ENCODE measurements at regions not wholly inside any gene's neighbourhood (a gene's known extent, or its start where the extent isn't known, plus 50 kb on each side); places are given as distances from the start of the nearest gene placed in this dataset.

DNA sequence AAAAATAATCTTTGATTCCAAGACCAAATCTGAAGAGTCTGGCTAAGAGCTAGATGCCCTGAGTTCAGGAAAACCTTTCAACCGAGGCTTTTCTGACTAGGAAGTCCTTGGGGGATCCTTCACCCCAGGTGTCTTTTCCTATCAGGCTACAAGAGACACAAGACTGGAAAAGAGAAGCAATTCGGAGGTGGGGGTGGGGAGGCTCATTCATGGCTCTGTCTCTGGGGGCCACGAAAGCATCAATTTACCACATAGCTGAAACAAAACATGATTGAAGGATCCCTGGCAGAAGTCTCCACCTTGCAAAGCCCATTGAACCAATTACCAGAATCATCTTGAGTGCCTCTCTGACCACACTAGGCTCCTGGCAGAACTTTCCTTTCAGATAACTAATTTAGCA is 239.8 kb upstream of the SALL1 start:
- TF ChIP-seq CTCF (IDR thresholded peaks at IDR 0.05) (no peak), POLR2A (IDR thresholded peaks at IDR 0.05) (no peak)

Measured in breast epithelium (tissue), 3 donors.